IPS-20b (cell line): ENCODE measurements at regions not wholly inside any gene's neighbourhood (a gene's known extent, or its start where the extent isn't known, plus 50 kb on each side); places are given as distances from the start of the nearest gene placed in this dataset.
A peak's percentile ranks its signal among the peaks of the same experiment; 100 is the strongest.

ENCODE experiments used
- H3K27ac ChIP-seq: one replicate; pipeline ENCODE4 v1.5.1; 2013; ENCODE audit warnings: low read length
- H3K27me3 ChIP-seq: 2 replicates; pipeline ENCODE4 v1.6.1; 2013; ENCODE audit warnings: mild to moderate bottlenecking, low read length, inconsistent platforms; ENCODE audit not compliant: insufficient read depth
- H3K36me3 ChIP-seq: 2 replicates; pipeline ENCODE4 v1.6.1; 2013; ENCODE audit warnings: low read depth, mild to moderate bottlenecking, inconsistent platforms, low read length, moderate library complexity; ENCODE audit not compliant: insufficient read depth
- H3K4me1 ChIP-seq: 2 replicates; pipeline ENCODE4 v1.6.1; 2013; ENCODE audit warnings: mild to moderate bottlenecking, control low read depth, inconsistent platforms, low read length, moderate library complexity; ENCODE audit not compliant: insufficient read depth
- H3K4me3 ChIP-seq: 2 replicates; pipeline ENCODE4 v1.5.1; 2013; ENCODE audit warnings: mild to moderate bottlenecking, low read length, inconsistent platforms
- H3K9ac ChIP-seq: 2 replicates; pipeline ENCODE4 v1.6.1; 2013; ENCODE audit warnings: low read depth, mild to moderate bottlenecking, inconsistent platforms, low read length, moderate library complexity
- H3K9me3 ChIP-seq: 2 replicates; pipeline ENCODE4 v1.6.1; 2013; ENCODE audit warnings: mild to moderate bottlenecking, low read depth, low read length, inconsistent platforms; ENCODE audit not compliant: insufficient read depth

DNA sequence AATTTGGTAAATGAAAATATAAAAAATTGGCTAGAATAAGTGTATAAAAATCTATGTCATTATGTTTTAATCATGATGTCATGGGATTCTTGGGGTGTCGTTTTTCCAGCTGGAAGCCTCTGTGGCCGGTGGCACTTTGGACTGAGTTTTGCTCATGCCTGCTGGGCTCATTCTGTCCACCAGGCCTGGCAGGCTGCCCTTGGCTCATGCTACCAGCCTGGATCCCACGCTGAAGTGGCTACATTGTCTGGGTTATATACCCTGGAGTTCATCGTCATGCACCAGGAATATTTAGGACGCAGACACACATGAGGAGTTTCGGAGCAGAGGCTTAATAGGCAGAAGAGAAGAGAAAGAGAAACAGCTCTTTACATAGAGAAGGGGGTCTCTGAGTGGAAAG is 1913.7 kb upstream of the WWC1 start:
- Histone ChIP-seq H3K4me1 (no peaks in the 10 kb centered on the region), H3K27me3 (no peaks in the 10 kb centered on the region), H3K4me3 (no peak overlapping the region), H3K27ac (no peak overlapping the region), H3K9me3 (peaks cover 9% of the 10 kb centered on the region; the same call in 1 of the 2 replicates), H3K9ac (no peak overlapping the region), H3K36me3 (no peaks in the 10 kb centered on the region)

DNA sequence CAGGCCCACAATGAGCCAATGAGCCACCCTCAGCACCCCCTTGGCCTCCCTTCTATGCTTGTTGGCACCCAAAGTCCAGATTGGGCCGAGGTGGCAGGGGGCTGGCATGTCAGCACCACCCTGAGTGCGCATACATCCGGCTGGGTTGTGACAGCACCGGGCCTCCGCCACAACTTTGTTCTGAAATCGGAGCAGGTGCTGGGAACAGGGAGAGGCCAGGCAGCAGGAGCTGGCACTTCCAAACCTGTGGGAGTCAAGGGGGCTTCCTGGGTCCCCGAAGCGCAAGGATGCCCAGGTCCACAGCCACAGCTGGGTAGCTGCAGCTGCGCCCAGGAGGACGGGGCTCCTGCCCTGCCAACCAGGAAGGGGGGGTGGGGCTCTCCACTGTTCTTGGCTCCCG is 1911.9 kb upstream of the WWC1 start:
- Histone ChIP-seq H3K27me3 (no peaks in the 10 kb centered on the region), H3K9ac (no peak overlapping the region), H3K9me3 (peaks cover 9% of the 10 kb centered on the region; the same call in 1 of the 2 replicates), H3K27ac (no peak overlapping the region), H3K36me3 (no peaks in the 10 kb centered on the region), H3K4me3 (no peak overlapping the region), H3K4me1 (no peaks in the 10 kb centered on the region)

DNA sequence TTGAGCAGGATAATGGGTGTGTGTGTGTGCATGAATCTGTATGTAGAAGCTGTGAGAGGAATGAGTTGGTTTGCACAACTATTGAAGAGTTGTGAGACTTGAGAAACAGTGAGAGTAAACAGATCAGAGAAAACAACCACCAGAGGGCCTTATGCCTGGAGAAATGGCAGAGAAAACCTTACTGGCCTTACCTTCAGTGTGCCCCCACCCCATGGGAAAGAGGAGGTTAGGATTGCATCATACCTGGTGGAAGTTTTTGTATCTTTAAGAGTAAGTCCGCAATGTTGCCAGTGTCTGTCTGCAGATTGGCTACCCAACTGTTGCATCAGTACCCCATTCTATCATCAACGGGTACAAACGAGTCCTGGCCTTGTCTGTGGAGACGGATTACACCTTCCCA is 1909.4 kb upstream of the WWC1 start:
- H3K27me3 ChIP-seq, result no peaks in the 10 kb centered on the region
- H3K36me3 ChIP-seq, result no peaks in the 10 kb centered on the region
- H3K9ac ChIP-seq, result no peak overlapping the region
- no peak overlapping the region for H3K27ac ChIP-seq
- no peak overlapping the region for H3K4me3 ChIP-seq
- H3K9me3 ChIP-seq, result peaks cover 9% of the 10 kb centered on the region; the same call in 1 of the 2 replicates
- H3K4me1 ChIP-seq, result no peaks in the 10 kb centered on the region

DNA sequence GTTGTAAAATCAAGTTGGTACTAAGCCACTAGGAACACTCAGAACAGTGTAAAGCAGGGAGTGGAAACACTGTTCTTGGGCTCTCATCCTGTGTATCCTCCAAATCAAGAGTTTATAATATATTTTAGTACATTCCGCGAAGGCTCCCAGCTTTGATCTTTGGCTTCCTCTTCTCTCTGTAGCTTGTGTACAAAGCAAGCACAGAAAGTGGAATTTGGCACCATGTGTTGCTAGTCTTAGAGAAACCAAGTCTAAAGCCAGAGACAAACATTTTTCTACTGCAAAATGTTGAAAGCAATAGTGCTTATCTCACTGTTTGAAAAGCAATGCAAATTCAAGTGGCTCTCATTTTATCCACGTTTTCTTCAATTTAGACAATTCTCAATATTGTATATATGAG is 1893.3 kb upstream of the WWC1 start:
- no peaks in the 10 kb centered on the region for H3K4me1 ChIP-seq
- H3K36me3 ChIP-seq, result no peaks in the 10 kb centered on the region
- no peak overlapping the region for H3K9ac ChIP-seq
- H3K27ac ChIP-seq, result no peak overlapping the region
- no peak overlapping the region for H3K4me3 ChIP-seq
- no peaks in the 10 kb centered on the region for H3K9me3 ChIP-seq
- H3K27me3 ChIP-seq, result no peaks in the 10 kb centered on the region

DNA sequence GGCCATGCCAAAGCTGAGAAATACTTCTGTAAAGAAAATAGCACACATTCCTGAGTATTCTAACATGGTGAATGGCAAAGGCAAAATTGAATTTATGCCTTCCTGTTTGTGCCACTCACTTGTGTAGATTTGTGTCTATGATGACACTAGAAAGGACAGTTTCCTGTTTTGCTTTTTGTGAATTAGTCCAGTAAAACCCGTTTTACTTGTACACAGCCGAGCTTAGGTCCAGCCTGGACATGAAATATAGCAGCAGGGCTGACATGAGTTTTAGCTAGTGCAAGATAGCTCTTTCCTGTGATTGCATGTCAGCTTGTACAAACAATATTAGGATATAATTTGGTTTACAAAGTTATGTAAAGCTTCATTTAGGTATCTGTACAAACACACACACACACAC is 1891.7 kb upstream of the WWC1 start:
- Histone ChIP-seq H3K27me3 (no peaks in the 10 kb centered on the region), H3K4me3 (no peak overlapping the region), H3K9ac (no peak overlapping the region), H3K36me3 (no peaks in the 10 kb centered on the region), H3K9me3 (no peaks in the 10 kb centered on the region), H3K27ac (no peak overlapping the region), H3K4me1 (no peaks in the 10 kb centered on the region)

DNA sequence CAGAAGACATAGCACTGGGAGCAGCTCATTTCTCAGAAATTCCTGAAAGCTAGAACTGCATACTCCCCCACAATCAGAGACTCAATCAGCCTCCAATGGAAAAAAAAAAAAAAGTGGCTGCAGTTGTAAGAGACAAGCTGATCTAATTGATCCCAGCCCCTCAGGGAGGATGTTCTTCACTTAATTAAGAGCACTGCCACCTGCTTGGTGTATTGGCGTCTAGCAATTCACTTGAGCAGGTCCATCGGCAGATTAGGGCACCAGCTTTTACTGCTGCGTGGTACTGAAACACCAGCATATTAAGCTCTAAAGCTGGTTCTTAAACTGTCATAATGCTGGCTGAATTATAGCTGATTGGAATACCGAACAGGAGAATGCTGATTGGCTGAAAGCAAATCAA is 1890.1 kb upstream of the WWC1 start:
- no peak overlapping the region for H3K9ac ChIP-seq
- no peaks in the 10 kb centered on the region for H3K9me3 ChIP-seq
- H3K36me3 ChIP-seq, result no peaks in the 10 kb centered on the region

GRCh38 chr5:166412191-166412590 is 1879.3 kb upstream of the WWC1 start:
- no peaks in the 10 kb centered on the region for H3K9me3 ChIP-seq

More for the DNA sequence above, 1890.1 kb upstream of the WWC1 start:
- Histone ChIP-seq H3K4me1 (no peaks in the 10 kb centered on the region; the same call in 1 of the 2 replicates), H3K4me3 (no peak overlapping the region), H3K27ac (no peak overlapping the region), H3K27me3 (no peaks in the 10 kb centered on the region)

DNA sequence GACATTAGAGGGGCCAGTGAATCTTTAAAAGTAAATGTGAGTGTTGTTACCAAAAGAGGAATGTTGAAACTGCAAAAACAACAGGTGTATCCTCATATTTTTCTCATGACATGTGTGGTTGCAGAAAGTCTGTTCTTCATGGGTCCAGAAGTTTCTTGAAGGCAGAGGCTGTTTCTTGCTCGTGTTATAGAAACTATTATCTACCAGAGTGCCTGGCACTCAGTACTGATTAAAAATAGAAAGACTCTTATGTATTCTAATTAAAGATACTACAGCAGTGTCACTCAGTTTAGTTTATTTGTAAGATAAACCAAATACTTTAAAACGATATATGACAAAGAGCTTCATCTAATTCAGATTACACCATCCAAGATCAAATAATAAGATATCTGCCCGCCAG is 1864.2 kb upstream of the WWC1 start:
- Histone ChIP-seq H3K4me1 (peaks cover 25% of the 10 kb centered on the region), H3K36me3 (no peaks in the 10 kb centered on the region), H3K4me3 (no peak overlapping the region), H3K9ac (no peak overlapping the region), H3K27me3 (no peaks in the 10 kb centered on the region), H3K27ac (no peak overlapping the region), H3K9me3 (no peaks in the 10 kb centered on the region)

More at GRCh38 chr5:166412191-166412590, 1879.3 kb upstream of the WWC1 start:
- Histone ChIP-seq H3K27me3 (no peaks in the 10 kb centered on the region), H3K9ac (no peak overlapping the region), H3K4me3 (no peak overlapping the region), H3K27ac (no peak overlapping the region), H3K4me1 (peaks cover 11% of the 10 kb centered on the region; the same call in 1 of the 2 replicates), H3K36me3 (no peaks in the 10 kb centered on the region)

- Histone ChIP-seq H3K27ac (no peak overlapping the region), H3K36me3 (no peaks in the 10 kb centered on the region), H3K27me3 (no peaks in the 10 kb centered on the region), H3K4me1 (peaks cover 29% of the 10 kb centered on the region), H3K9me3 (no peaks in the 10 kb centered on the region), H3K4me3 (no peak overlapping the region), H3K9ac (no peak overlapping the region)
Observed at GRCh38 chr5:166428264-166428803, 1863.1 kb upstream of the WWC1 start.

DNA sequence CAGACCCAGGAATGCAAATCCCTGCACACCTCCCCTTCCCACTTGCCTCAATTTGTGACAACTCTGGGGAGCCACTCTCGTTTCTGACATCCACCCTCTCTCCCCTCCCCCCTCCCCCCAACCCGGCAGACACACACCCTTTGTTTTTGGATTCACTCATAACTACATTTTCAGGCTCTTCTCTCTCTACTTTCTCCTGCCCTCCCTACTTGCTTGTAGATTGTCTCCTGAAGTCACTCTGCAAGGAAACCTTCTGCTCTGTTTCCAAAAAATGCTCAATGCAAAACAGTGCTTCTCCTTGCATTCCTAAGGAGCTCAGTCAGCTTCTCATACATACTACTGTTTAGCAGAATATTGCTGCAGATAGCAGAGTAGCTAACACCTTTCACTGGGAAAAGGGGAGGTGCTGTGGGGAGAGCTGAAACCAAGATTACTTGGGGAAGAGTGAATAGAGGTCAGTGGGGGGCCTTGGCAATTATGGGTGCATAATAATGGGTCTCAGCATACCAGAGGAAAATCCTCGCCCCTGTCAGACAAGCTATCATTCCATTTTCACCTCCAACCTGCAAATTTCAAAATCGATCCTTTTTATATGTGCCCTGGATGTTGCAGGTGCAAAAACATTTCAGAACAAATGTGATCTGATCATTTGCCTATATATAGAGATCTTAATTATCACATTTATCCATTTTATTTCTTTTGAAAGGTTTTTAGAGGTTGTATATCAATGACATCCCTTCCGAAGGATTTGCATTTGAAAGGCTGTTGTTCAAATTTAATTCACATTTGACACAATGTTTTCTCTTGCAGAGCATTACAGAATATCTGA is 1860.7 kb upstream of the WWC1 start:
- peak overlapping the region; percentile 52 for H3K4me3 ChIP-seq
- H3K4me1 ChIP-seq, result peaks cover 29% of the 10 kb centered on the region
- peak overlapping the region; percentile 96 for H3K27ac ChIP-seq
- no peaks in the 10 kb centered on the region for H3K36me3 ChIP-seq
- no peaks in the 10 kb centered on the region for H3K9me3 ChIP-seq
- no peaks in the 10 kb centered on the region for H3K27me3 ChIP-seq
- H3K9ac ChIP-seq, result peak overlapping the region; percentile 62

- Histone ChIP-seq H3K27ac (peak overlapping the region; percentile 85), H3K27me3 (no peaks in the 10 kb centered on the region), H3K36me3 (no peaks in the 10 kb centered on the region), H3K4me1 (peaks cover 29% of the 10 kb centered on the region), H3K9ac (peak overlapping the region; percentile 61), H3K4me3 (peak overlapping the region; percentile 52; the same call in 1 of the 2 replicates), H3K9me3 (no peaks in the 10 kb centered on the region)
Observed at GRCh38 chr5:166431456-166431855, 1860.0 kb upstream of the WWC1 start.

DNA sequence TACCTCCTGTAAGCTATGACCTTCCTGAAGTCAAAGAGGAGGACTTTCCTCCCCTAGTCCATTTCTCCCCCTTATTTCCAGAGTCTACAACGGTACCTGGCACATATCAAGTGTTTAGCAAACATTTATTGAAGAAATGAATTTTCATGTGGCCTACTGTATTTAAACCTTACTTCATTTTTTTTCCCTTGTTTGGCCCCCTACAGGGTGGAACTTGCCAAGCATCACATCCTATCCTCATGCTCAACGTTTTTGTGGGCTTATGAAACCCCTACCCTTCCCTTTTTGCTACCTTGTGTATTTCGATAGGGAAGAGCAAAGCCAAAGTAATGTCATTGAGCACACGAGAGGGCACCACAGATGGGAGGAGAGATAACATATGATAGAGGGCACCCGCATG is 1857.8 kb upstream of the WWC1 start:
- Histone ChIP-seq H3K4me1 (peaks cover 29% of the 10 kb centered on the region), H3K27ac (no peak overlapping the region), H3K4me3 (no peak overlapping the region), H3K27me3 (no peaks in the 10 kb centered on the region), H3K9me3 (no peaks in the 10 kb centered on the region), H3K36me3 (no peaks in the 10 kb centered on the region), H3K9ac (no peak overlapping the region)
